ENCODE measurements at regions not wholly inside any gene's neighbourhood (a gene's known extent, or its start where the extent isn't known, plus 50 kb on each side); places are given as distances from the start of the nearest gene placed in this dataset.

DNA sequence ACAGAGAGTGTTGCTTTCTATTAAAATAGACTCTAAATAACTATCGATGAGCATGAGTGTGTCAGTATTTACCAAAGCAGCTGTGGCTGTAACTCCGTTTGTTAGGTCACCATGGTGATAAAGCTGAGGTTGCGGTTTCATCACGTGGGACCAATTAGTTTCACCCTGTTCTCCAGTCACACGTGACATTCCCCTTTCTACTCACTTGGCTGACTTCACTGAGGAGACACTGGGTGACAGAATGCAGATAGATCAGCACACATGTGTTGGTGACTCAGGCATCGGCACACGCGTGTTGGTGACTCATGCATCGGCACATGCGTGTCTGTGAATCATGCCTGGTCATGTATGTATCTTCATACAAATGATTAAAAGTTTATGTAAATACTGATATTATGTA lies 285.4 kb downstream of the THBS2 start:
- DNase-seq: no peak

DNA sequence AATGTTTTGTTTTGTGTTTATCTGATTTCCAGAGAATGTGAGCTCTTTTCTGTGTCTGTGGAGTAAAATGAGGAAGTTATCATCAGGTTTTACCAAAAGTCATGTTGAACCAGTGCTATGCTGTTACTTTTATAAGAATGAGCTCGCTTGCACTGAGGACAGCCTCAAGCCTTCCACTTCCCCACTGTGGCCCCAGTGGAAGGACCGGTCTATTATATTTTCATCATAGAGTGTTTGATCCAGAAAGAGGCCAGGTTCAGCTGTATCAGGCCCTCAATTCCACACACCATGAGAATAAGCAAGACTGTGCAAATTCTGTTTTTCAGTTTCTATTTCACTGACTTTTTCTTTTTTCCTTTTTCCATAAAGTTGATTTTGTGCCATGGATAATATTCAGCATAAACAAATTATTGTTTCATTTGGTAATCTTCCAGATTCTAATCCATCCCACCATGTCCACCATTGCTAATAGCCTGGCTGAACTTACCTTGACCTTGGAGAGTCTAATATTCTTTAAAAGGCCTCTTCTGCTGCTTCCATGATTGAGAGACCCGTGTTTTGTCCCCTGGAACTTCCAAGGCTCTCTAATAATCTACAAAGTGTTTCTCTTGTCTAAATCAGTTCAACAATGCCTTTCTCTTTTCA lies 286.2 kb downstream of the THBS2 start:
- no peak for DNase-seq

DNA sequence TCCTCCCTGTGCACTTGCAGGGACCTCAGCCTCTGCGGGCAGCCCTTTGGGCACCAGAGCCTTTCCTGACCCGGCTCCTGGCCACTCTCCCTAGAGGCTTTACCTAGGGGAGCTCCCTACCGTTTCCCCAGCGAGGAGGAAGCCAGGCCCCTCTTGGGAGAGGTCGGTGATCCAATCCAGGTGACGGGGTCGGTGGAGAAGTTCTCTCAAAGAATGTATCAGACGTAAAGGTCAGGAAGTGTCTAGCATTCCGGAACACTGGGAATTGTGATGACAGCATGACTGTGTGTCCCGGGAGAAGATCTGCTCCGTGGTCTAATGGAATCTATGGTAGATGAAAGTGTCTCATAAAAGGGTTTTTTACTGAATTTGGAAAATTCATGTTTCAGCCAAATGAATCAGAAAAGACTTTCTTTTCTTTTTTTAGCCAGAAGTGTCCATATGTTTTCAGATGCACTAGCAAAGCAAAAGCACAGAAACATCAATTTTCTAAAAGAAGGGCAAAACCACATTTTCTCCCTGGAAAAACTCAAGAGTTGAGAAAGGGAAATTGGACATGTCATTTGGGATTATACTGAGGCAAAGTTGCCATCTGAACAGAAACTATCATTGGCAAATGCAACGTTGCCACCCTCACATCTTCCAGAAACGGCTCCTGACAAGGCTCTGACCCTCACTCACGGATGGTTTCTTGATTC lies 289.4 kb downstream of the THBS2 start:
- DNase-seq: no peak

DNA sequence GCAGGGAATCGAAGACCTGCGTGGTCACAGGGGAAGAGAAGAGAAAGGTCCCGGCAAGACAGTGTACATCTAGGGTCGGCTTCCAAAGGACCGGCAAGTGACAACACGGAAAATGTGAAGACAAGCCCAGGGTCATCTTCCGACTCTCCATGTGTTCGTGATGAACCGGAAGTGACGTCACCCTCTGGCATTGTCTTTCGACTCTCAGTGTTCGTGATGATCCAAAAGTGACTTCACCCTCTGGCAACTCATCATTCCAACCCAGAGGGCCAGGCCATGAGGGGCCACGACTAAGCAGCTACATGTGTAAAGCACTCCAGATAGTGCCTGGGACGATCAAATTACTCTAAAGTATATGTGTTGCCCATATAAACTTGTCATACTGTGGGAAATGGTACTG lies 290.8 kb downstream of the THBS2 start:
- no peak for DNase-seq

DNA sequence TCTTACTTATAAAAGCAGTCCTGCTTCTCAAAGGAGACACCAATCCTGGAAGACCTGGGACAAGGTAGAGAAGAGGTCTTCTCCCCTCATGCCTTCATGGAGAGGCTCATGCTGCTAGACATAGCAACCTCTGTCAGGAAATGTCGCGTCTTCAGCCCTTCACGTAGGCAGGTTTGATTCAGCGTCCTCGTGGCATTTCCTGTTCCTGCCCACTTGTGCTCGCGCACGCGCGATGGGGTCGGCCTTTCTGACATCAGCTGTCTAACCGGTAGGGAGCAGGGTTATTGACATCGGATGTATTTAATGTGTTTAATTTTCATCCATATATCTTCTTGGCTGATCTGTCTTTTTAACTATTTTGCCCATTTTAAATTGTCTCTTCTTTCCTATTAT lies 292.4 kb downstream of the THBS2 start:
- no peak for DNase-seq

DNA sequence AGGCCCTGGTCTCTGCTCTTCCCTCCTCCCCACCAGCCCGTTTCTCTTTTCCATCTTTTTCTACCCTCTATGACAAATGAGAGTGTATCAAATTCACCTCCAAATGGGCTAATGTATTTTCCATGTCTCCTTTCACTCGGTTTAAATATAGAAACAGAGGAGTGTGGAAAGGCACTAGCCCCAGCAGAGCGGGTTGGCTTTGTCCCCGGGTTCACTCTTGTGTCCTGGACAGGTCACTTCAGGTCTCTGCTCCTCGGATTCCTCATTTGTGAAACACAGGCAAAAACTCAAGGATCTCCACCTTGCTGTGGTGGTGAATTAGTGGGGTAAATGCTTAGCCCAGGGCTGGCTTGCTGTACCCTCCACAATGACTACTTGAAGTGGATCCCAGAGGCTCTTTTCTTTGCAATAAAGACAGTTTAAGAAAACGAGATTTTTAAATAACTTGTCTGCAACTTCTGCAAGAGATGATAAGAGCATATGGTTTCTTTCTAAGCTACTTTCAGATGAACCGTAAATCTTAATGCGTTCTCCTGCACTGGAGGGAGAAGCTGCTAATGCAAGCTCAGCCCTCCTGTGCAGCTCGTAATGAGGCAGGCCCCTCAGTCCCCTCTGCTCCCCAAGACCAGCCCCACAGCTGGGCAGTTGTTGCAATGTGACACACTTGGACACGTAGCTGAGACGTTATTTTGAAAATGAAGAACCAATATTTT lies 292.9 kb downstream of the THBS2 start:
- DNase-seq: no peak

DNA sequence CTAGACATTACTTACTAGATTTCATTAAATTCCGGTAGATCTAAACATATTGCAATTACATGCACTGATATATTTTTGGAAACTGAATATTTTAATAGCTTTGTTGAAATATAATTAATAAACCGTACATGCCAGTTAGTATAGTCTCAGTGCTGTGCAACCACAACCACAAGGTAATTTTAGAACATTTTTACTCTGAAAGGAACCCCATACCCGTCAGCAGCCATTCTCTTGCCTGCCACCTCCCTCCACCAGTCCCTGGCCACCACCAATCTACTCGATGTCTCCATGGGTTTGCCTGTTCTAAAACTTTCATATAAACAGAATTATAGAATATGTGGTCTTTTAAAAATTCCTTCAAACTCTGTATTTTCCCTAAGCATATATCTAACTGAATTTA lies 293.9 kb downstream of the THBS2 start:
- no peak for DNase-seq

DNA sequence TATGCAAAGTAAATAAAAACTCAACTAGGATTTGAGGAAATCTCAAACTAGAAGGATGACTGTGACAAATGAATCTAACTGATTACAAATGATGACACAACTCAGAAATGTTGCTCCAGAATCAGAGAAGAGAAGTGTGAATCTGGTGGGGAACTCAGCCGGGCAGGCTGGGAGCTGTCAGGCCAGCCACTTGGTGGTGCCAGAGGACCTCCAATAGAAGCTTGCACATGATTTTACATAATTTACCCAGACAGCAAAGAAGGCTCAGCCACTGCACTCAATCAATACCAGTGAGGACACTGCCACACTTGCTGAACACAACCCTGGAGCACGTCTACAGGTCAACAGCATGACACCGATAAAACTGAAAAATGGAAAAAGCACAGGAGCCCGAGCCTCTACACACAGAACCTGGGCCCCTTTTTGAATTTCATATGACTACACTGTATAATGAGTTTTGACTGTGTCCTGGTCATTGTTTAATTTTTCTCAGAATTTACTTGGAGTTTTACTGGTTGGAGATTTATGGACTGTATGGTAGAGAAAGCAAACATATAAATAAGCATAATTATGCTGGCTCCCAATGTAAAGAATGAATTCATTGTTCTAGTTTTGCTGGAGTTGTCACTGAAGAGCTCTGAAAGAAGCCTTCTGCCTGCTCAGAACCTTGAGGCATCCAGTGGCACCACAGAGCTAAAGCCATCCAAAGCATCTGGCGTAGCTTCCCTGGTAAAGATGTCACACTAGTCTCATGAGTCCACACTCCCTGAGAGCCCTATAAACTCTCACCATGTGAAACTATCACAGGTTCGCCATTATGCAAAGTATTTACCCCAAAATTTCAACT lies 296.5 kb downstream of the THBS2 start:
- DNase-seq: peak; percentile 58

DNA sequence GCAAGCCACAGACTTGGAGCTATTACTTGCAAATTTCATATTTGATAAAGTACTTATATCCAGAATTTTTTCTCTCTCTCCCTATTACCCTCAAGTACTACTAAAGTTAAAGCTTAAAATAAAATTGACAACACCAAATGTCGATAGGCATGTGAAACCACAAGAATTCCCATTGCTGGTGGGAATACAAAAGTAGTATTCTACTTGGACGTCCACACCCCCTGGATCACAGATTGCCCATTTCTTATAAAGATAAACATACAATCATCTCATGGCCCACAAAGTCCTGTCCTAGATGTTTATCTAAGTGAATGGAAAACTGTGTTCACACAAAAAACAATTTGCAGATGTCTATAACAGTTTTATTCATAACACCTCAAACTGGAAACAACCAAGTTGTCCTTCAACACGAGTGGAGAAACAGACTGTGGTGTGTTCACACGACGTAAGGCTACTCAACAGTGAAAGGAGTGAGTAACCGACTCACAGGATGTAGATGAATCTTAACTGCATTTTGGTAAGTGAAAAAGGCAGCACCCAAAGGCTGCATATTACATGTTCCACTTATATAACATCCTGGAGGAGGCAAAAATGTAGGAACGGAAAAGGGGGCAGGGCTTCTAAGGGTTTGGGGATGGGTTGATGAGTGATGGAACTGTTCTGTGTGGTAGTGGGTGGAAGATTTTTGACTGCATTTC lies 297.4 kb downstream of the THBS2 start:
- DNase-seq: no peak

DNA sequence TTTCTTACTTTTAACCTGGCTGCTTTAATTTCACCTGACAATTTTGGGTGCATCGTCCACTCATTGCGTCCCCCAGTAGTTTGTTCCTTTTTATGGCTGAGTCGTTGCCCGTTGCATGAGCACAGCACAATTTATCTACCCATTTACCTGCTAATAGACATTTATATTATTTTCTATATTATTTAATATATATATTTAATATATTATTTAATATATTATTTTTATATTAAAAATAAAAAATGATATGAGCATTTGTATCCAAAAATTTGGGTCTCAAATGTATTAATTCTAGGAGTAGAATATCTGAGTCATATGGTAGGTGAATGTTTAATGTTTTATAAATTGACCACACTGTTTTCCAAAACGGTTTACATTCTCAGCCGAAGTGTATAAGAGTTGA lies 300.2 kb downstream of the THBS2 start:
- DNase-seq: no peak

DNA sequence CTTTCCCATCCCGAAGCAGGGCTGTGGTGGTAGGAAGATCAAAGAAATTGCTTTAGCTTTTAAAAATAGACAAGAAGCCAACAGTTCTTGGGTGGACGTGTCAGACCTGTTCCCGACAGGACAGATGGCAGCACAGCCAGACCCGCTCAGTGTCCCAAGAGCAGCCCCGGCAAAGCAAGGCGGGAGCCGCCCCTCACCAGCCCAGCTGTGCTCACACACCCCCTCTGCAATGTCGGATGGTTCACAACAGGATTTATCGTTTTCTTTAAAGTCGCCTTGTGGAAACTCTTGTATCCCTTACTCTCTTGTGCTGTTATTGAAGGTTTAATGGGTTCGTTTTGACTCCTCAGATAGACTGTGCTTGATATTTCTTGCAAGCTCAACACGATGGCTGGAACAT lies 302.4 kb downstream of the THBS2 start:
- DNase-seq: no peak

DNA sequence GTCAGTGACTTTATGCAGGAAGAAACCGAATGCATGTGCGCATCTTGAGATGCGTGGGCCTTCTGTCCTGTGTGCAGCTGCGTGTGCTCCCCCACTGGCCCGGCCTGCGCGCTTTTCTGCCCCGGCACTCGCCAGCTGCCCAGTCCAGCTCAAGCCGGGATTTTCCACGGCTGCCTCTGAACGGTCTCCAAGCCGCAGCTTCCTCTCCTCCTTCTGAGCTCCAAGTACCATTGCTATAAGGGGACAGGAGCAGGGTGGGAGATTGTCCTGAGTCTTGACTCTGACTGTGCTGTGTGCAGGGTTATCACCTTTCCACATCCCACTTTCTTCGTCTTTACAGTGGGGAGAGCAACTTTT lies 302.8 kb downstream of the THBS2 start:
- peak; percentile 11 for DNase-seq

DNA sequence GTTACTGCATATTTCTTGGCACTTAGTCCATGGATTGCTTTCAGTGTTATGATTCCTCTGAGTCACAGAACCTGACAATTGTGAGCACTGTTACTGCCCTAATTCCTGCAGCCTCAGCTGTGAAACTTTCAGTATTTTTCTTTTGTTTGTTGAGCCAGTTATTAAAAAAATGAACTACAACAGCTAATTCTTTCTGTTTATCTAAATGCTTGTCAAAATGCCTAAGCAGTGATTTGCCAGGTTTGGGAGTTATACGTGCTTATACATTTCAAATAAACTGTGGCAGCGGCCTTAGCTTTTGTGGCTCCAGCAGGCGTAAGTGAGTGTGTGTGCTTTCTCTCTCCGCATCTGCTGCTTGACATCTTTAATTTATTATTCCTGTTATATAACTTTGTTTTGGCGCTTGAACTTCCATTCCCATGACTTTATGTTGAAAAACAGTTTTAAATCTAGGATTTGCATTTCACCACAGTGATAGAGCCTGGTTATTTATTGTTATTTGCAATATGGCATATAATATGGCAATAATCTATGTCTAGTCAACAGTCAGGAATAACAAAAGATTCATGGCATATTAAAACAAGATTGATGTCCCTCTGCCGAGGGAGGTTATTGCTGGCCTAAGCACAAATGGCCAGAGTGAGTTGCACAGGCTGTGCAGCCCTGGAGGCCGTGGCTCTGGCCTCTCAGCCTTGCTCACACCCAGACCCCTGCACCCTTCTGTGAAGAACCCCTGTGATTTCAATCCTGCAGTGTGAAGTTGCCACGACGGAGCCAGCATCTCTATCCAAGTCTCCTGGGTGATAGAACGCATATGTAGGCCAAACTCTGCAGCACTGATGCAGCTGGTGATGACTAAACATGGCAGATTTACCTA lies 303.4 kb downstream of the THBS2 start:
- DNase-seq: no peak

DNA sequence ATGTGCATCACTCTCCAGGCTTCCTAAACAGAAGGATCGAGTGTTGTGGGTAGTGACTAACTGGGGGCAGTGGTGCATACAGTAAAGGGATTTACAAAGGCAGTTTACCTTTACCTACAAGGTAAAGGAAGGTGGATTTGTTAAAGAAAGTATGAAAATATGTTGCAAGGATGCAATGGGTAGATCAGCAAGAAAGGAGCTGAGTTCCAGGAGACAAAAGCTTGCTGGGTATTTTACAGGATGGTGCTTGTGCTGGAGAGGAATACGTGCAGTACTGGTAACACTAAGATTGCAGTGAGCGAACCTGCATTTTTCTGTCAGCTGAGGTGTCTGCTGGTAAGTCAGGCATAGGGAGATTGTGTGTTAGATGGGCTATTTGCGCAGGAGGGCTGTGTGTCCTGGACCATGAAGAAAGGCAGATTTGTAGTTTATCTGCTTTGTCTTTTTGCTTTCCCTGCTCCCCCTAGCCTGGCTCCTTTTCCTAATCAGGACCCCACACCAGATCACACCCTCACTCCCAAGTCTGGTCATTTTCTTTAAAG lies 304.6 kb downstream of the THBS2 start:
- no peak for DNase-seq

DNA sequence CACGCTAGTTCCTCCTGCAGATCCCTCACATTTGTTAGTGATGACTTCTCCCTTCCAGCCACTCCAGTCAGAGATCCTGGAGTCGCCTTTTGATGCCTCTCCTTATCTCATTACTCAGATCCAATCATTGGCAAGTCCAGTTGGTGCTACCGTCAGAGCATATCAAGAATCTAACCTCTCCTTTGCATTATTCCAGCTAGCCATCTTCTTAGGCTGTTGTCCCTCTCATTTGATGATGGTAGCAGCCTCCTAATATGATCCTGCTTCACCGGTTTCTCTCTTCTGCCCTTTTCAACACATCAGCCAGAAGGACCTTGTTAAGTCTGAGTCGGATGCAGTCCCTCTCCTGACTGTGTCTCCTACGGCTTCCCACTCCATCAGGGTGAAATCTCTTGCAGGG lies 305.6 kb downstream of the THBS2 start:
- no peak for DNase-seq

DNA sequence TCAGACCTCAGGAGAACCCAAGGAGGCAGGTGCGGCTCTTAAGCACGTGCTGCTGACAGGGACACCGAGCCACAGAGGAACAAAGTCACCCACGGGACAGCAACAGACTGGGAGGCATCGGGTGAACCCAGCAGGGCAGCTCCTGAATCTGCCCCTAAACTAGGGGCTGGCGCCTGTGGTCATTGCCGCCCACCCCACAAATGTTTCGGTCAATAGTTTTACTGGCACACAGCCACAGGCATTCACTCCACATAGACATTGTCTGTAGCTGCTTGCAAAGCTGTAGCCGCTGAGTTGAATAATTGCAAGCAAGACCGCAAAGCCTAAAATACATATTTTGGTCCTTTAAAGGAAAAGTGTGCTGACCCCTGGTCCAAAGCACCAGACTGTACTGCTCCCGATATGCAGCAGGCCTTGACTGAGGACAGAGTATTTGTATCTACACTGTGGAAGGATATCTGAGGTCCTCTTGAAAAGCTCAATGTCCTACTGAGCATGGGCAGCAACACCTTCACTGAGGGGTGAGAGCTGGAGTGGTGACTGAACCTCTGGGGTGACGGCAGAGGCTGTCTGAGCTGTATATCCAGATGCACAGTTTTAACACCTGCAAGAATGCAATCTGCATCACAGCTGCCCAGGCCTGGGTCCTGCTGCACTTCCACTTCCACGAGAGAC lies 310.3 kb downstream of the THBS2 start:
- DNase-seq: no peak

DNA sequence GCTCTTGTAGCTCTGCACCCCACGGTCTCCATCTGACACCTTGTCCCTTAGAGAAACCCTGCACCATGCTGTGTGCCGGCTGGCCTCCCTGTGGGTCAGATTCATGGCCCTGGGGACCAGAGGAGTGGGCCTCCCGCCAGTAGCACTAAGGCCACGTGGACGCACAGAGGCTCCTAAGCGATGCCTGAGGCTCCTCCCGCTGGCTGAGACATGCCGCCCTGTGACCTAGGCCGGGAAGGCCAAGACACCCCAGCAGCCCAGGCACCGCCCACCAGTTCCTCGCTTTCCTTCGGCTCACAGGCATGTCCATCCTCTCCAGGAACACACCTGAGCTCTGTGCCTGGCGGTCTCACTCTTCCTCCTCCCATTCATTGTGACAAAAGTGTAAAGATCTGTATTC lies 311.0 kb downstream of the THBS2 start:
- DNase-seq: no peak

DNA sequence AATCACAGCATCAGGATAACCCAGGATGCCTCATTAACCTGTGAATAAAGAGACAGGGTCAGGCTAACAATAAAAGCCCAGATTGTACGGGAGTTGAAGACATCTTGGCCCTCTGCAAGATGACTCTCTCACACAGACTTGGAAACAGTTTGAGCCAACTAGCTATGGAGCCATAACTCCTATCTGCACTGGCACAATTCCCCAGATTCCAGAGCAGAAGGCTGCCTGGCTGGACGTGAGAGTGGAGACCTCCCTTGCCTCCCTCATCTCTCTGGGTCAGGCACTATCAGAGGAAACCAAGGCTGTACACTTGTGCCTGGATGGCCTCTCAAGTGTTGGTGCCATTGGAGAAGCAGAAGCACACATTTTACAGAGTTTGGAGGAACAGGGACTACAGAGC lies 312.6 kb downstream of the THBS2 start:
- DNase-seq: no peak

DNA sequence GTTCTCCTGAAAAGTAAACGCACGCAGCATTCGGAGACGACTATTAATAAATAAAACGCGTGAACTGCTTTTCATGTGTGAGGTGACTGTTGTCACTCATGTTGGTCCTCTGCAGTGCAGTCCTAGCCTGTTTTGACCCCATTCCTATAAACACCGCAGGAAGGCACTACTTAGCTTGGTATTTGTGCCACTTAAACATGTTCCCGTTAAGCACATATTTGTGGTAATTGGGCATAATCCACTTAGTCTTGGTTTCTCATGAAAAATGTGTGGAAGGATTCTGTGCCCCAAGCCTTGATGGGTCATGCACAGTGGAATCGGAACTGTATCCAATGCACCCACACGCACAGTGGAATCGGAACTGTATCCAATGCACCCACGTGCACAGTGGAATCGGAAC lies 313.9 kb downstream of the THBS2 start:
- DNase-seq: no peak

DNA sequence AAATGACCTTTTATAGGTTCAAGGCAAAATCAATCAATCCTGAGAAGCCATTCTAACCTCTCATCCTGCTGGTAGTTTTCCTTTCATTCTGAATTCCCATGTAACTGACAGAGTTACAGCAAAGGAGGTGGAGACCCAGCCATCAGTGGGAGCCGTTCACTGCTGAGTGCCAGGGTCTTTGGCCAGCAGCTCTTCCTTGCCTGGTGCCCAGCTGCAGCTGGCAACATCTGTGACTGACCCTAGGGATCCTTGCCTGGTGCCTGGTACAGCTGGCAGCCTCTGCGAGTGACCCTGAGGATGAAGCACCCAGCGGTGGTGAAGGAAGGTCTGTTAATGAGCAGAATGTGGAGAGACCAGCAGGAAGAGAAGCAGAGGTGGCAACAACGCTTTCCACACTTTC lies 314.6 kb downstream of the THBS2 start:
- DNase-seq: no peak

All from occipital lobe (tissue), 1 donor.